Stomach (tissue), 4 donors: ENCODE measurements at regions not wholly inside any gene's neighbourhood (a gene's known extent, or its start where the extent isn't known, plus 50 kb on each side); places are given as distances from the start of the nearest gene placed in this dataset.

Experiments
- CTCF ChIP-seq, 7 experiments: fragments of 450-650 bp in 4 of 7; fragments of 200-600 bp in 3 of 7; sonication (generic) in 3 of 7; IDR thresholded peaks; one replicate each; pipeline ENCODE4 v1.5.1; 2016 to 2019; ENCODE audit warnings: antibody characterized with exemption in 7 of 7, control low read depth in 2 of 7, mild to moderate bottlenecking in 1 of 7
- EP300 ChIP-seq: sonication (generic); formaldehyde crosslinking; IDR thresholded peaks from one replicate; pipeline ENCODE4 v1.6.1; 2017; ENCODE audit warnings: antibody characterized with exemption
- POLR2A ChIP-seq, 4 donors: fragments of 450-650 bp; IDR thresholded peaks; one replicate each; pipeline ENCODE4 v1.6.1; 2016; ENCODE audit warnings: antibody characterized with exemption in 4 of 4, control low read depth in 2 of 4, mild to moderate bottlenecking in 1 of 4, moderate library complexity in 1 of 4
- POLR2AphosphoS5 ChIP-seq, 3 donors: sonication (generic); formaldehyde crosslinking; IDR thresholded peaks; one replicate each; pipeline ENCODE4 v1.6.1; 2016; ENCODE audit warnings: antibody characterized with exemption in 3 of 3

- TF ChIP-seq CTCF (IDR thresholded peaks at IDR 0.05) = no peak
- TF ChIP-seq POLR2A (IDR thresholded peaks at IDR 0.05) = no peak
- TF ChIP-seq POLR2AphosphoS5 (IDR thresholded peaks at IDR 0.05) = no peak
- TF ChIP-seq EP300 = no peak
These were observed 224.4 kb upstream of the EXOC2 start for GRCh38 chr6:917296-917695.
